Ovary (tissue), 3 donors: ENCODE measurements at regions not wholly inside any gene's neighbourhood (a gene's known extent, or its start where the extent isn't known, plus 50 kb on each side); places are given as distances from the start of the nearest gene placed in this dataset.
"Not testable (repeated sequence)": the region's sequence is repeated elsewhere in the genome, so short reads cannot be mapped to it uniquely, and the experiment has no call there.

Experiments used
- EP300 ChIP-seq: sonication (generic); formaldehyde crosslinking; IDR thresholded peaks from one replicate; pipeline ENCODE4 v1.6.1; 2017; ENCODE audit warnings: antibody characterized with exemption
- POLR2A ChIP-seq: fragments of 450-650 bp; IDR thresholded peaks from one replicate; pipeline ENCODE4 v1.6.1; 2017; ENCODE audit warnings: antibody characterized with exemption, mild to moderate bottlenecking, moderate library complexity
- TF ChIP-seq, protein P1 (sequence below), 3 donors: fragments of 450-650 bp in 2 of 3; fragments of 200-600 bp in 1 of 3; IDR thresholded peaks; one replicate each; pipeline versions ENCODE4 v1.5.1 to v1.8.0; 2016 to 2022; ENCODE audit warnings: antibody characterized with exemption in 3 of 3, mild to moderate bottlenecking in 1 of 3
- donor health status: DM: no; HTN: no; CAD: no.

DNA sequence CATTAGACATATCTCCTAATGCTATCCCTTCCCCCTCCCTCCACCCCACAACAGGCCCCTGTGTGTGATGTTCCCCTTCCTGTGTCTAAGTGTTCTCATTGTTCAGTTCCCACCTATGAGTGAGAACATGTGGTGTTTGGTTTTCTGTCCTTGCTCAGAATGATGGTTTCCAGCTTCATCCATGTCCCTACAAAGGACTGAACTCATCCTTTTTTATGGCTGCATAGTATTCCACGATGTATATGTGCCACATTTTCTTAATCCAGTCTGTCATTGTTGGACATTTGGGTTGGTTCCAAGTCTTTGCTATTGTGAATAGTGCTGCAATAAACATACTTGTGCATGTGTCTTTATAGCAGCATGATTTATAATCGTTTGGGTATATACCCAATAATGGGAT is 71.2 kb upstream of the ZNF519 start:
- not testable (repeated sequence) for TF ChIP-seq POLR2A, EP300
- TF ChIP-seq, protein P1, sequence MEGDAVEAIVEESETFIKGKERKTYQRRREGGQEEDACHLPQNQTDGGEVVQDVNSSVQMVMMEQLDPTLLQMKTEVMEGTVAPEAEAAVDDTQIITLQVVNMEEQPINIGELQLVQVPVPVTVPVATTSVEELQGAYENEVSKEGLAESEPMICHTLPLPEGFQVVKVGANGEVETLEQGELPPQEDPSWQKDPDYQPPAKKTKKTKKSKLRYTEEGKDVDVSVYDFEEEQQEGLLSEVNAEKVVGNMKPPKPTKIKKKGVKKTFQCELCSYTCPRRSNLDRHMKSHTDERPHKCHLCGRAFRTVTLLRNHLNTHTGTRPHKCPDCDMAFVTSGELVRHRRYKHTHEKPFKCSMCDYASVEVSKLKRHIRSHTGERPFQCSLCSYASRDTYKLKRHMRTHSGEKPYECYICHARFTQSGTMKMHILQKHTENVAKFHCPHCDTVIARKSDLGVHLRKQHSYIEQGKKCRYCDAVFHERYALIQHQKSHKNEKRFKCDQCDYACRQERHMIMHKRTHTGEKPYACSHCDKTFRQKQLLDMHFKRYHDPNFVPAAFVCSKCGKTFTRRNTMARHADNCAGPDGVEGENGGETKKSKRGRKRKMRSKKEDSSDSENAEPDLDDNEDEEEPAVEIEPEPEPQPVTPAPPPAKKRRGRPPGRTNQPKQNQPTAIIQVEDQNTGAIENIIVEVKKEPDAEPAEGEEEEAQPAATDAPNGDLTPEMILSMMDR (IDR thresholded peaks at IDR 0.05): not testable (repeated sequence)
